NCI-H526 (cell line): ENCODE measurements at regions not wholly inside any gene's neighbourhood (a gene's known extent, or its start where the extent isn't known, plus 50 kb on each side); places are given as distances from the start of the nearest gene placed in this dataset.

Experiments
- DNase-seq, 2 experiments: peaks; one replicate each; lab custom pipeline; 2025; lab: John Stamatoyannopoulos, UW

- peak; percentile 1 to 38 for DNase-seq
Measured at GRCh38 chr5:123811831-123812230, 299.9 kb downstream of the CSNK1G3 start.

- peak in 1 of 2 experiments; percentile 31 for DNase-seq
Measured at GRCh38 chr5:123810746-123811340, 298.9 kb downstream of the CSNK1G3 start.

GRCh38 chr5:123810253-123810652 is 298.3 kb downstream of the CSNK1G3 start:
- DNase-seq: no peak

GRCh38 chr5:123809594-123810221 is 297.7 kb downstream of the CSNK1G3 start:
- DNase-seq: peak; percentile 73 to 82

GRCh38 chr5:123808461-123809380 is 296.7 kb downstream of the CSNK1G3 start:
- no peak for DNase-seq

- DNase-seq: peak; percentile 11 to 23
Measured at GRCh38 chr5:123807177-123807945, 295.4 kb downstream of the CSNK1G3 start.

GRCh38 chr5:123806644-123807043 is 294.7 kb downstream of the CSNK1G3 start:
- DNase-seq: no peak

- no peak for DNase-seq
Measured at GRCh38 chr5:123805300-123805699, 293.3 kb downstream of the CSNK1G3 start.

GRCh38 chr5:123803359-123803758 is 291.4 kb downstream of the CSNK1G3 start:
- DNase-seq: no peak

GRCh38 chr5:123802298-123802951 is 290.4 kb downstream of the CSNK1G3 start:
- DNase-seq: no peak

- DNase-seq: no peak
Measured at GRCh38 chr5:123800640-123801039, 288.7 kb downstream of the CSNK1G3 start.

- no peak for DNase-seq
Measured at GRCh38 chr5:123795688-123796087, 283.7 kb downstream of the CSNK1G3 start.

GRCh38 chr5:123790226-123790625 is 278.2 kb downstream of the CSNK1G3 start:
- DNase-seq: no peak

- peak; percentile 35 to 47 for DNase-seq
Measured at GRCh38 chr5:123787635-123788034, 275.7 kb downstream of the CSNK1G3 start.

- no peak for DNase-seq
Measured at GRCh38 chr5:123787136-123787535, 275.2 kb downstream of the CSNK1G3 start.

- no peak for DNase-seq
Measured at GRCh38 chr5:123786411-123786810, 274.4 kb downstream of the CSNK1G3 start.

- DNase-seq: peak in 1 of 2 experiments; percentile 22
Measured at GRCh38 chr5:123785162-123786071, 273.4 kb downstream of the CSNK1G3 start.

- DNase-seq: no peak
Measured at GRCh38 chr5:123783421-123783820, 271.4 kb downstream of the CSNK1G3 start.

GRCh38 chr5:123778641-123779040 is 266.7 kb downstream of the CSNK1G3 start:
- no peak for DNase-seq

- no peak for DNase-seq
Measured at GRCh38 chr5:123776761-123777160, 264.8 kb downstream of the CSNK1G3 start.
